DOHH2 (cell line): ENCODE measurements at regions not wholly inside any gene's neighbourhood (a gene's known extent, or its start where the extent isn't known, plus 50 kb on each side); places are given as distances from the start of the nearest gene placed in this dataset.

Experiments
- H3F3A ChIP-seq: fragments of 200-600 bp; sonication (generic), shearing (Covaris generic); 2 replicates; pipeline ENCODE4 v1.6.0; 2016; ENCODE audit warnings: antibody characterized with exemption, mild to moderate bottlenecking; ENCODE audit not compliant: control insufficient read depth, insufficient read depth
- H3K27ac ChIP-seq: fragments of 200-600 bp; sonication (generic); 2 replicates; pipeline ENCODE4 v1.5.1; 2014; ENCODE audit warnings: low read depth, mild to moderate bottlenecking, low read length, moderate library complexity
- H3K27me3 ChIP-seq: fragments of 200-600 bp; sonication (generic); 2 replicates; pipeline ENCODE4 v1.6.1; 2014; ENCODE audit warnings: mild to moderate bottlenecking, low read length, mixed read lengths; ENCODE audit not compliant: control insufficient read depth
- H3K36me3 ChIP-seq: fragments of 200-600 bp; sonication (generic); 2 replicates; pipeline ENCODE4 v1.6.1; 2014; ENCODE audit warnings: mild to moderate bottlenecking, low read length, moderate library complexity, mixed read lengths; ENCODE audit not compliant: control insufficient read depth
- H3K4me1 ChIP-seq: fragments of 200-600 bp; sonication (generic); 2 replicates; pipeline ENCODE4 v1.6.1; 2014; ENCODE audit warnings: mild to moderate bottlenecking, low read length, mixed read lengths; ENCODE audit not compliant: control insufficient read depth
- H3K4me2 ChIP-seq: fragments of 200-600 bp; sonication (generic); 2 replicates; pipeline ENCODE4 v1.6.0; 2014; ENCODE audit warnings: mild to moderate bottlenecking, low read length, moderate library complexity
- H3K4me3 ChIP-seq: fragments of 200-600 bp; sonication (generic); 2 replicates; pipeline ENCODE4 v1.5.1; 2014; ENCODE audit warnings: mild to moderate bottlenecking, low read length, mixed read lengths
- H3K79me2 ChIP-seq: fragments of 200-600 bp; sonication (generic); 2 replicates; pipeline ENCODE4 v1.6.1; 2014; ENCODE audit warnings: mild to moderate bottlenecking, low read length, mixed read lengths; ENCODE audit not compliant: control insufficient read depth
- H3K9me2 ChIP-seq: fragments of 200-600 bp; sonication (generic); replicated peaks from 2 replicates; pipeline ENCODE4 v1.6.1; 2014; ENCODE audit warnings: mild to moderate bottlenecking, low read length, mixed read lengths; ENCODE audit not compliant: control insufficient read depth
- H3K9me3 ChIP-seq: fragments of 200-600 bp; sonication (generic); 2 replicates; pipeline ENCODE4 v1.6.1; 2014; ENCODE audit warnings: antibody characterized with exemption, low read length, mixed read lengths; ENCODE audit not compliant: control insufficient read depth, insufficient read depth
- H4K20me1 ChIP-seq: fragments of 200-600 bp; sonication (generic); 2 replicates; pipeline ENCODE4 v1.6.0; 2014; ENCODE audit warnings: low read depth, mild to moderate bottlenecking, antibody characterized with exemption, low read length, moderate library complexity; ENCODE audit not compliant: control insufficient read depth, insufficient read depth
- CTCF ChIP-seq: fragments of 200-600 bp; sonication (generic); IDR thresholded peaks from one replicate; pipeline ENCODE4 v1.5.1; 2014; ENCODE audit warnings: antibody characterized with exemption, mild to moderate bottlenecking, low read depth, low read length; ENCODE audit not compliant: poor library complexity, severe bottlenecking
- EZH2phosphoT487 ChIP-seq: fragments of 200-600 bp; sonication (generic); IDR thresholded peaks from 2 replicates; pipeline ENCODE4 v1.6.1; 2017; ENCODE audit warnings: borderline replicate concordance, mild to moderate bottlenecking, antibody characterized with exemption, low read length, moderate library complexity, mixed read lengths

DNA sequence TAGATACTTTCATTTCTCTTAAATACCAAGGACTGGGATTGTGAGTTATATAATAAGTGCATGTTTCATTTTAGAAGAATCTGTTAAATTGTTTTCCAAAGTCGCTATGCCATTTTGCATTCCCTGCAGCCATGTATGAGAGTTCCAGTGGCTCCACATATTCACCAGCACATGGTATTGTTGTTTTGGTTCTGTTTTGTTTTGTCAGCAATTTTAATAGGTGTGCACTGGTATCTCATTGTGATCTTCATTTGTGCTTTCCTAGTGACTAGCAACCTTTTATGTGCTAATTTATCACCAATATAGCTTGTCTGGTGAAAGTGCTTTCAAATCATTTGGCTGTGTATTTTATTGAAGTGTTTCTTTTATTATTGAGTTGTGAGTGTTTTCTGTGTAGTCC is 278.9 kb downstream of the ZNF516 start:
- no peak overlapping the region for H3K27ac ChIP-seq
- TF ChIP-seq EZH2phosphoT487 = no peak
- H4K20me1 ChIP-seq = no peaks in the 10 kb centered on the region
- no peak overlapping the region for H3K4me2 ChIP-seq
- H3K4me1 ChIP-seq = no peaks in the 10 kb centered on the region
- H3K79me2 ChIP-seq = no peaks in the 10 kb centered on the region
- peaks cover 2% of the 10 kb centered on the region; the same call in 1 of the 2 replicates for H3K27me3 ChIP-seq
- H3K4me3 ChIP-seq = no peak overlapping the region
- no peaks in the 10 kb centered on the region for H3K9me3 ChIP-seq
- H3K9me2 ChIP-seq = no peaks in the 10 kb centered on the region
- H3K36me3 ChIP-seq = no peaks in the 10 kb centered on the region
- H3F3A ChIP-seq = no peaks in the 10 kb centered on the region

GRCh38 chr18:76213991-76214390 is 281.1 kb downstream of the ZNF516 start:
- TF ChIP-seq EZH2phosphoT487 = no peak
- TF ChIP-seq CTCF = no peak
- Histone ChIP-seq H3K4me2 (no peak overlapping the region), H3K36me3 (no peaks in the 10 kb centered on the region), H3K79me2 (no peaks in the 10 kb centered on the region), H3K27me3 (peaks cover 6% of the 10 kb centered on the region), H3K4me1 (no peaks in the 10 kb centered on the region), H3K27ac (no peak overlapping the region), H4K20me1 (no peaks in the 10 kb centered on the region), H3K9me3 (no peaks in the 10 kb centered on the region), H3K9me2 (no peaks in the 10 kb centered on the region), H3K4me3 (no peak overlapping the region), H3F3A (no peaks in the 10 kb centered on the region)

DNA sequence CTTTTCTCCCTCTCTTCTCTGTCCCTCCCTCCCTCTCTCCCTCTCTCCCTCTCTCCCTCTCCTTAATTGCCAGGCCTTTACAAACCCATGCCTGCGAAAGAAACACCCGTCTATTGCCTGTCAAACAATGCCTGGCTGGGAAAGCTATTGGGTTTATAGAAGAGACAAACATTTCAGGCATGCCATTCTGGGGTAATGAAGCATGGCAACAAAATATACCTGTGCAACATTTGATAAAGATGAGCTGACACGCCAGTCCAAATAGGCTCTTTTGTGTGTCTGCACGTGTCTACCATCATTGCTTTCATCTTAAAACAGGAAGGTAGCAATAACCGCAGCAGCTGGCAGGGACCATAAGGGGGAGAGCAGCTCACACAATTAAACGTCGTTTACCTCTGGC is 282.1 kb downstream of the ZNF516 start:
- no peak overlapping the region for H3K4me3 ChIP-seq

GRCh38 chr18:76209597-76209996 is 285.4 kb downstream of the ZNF516 start:
- H3K4me3 ChIP-seq = no peak overlapping the region
- no peaks in the 10 kb centered on the region for H3K36me3 ChIP-seq
- H3K4me1 ChIP-seq = no peaks in the 10 kb centered on the region
- TF ChIP-seq EZH2phosphoT487 (no peak), CTCF (no peak)
- H3K79me2 ChIP-seq = no peaks in the 10 kb centered on the region
- H3F3A ChIP-seq = no peaks in the 10 kb centered on the region
- no peaks in the 10 kb centered on the region for H3K9me2 ChIP-seq
- peaks cover 9% of the 10 kb centered on the region for H3K27me3 ChIP-seq
- H4K20me1 ChIP-seq = no peaks in the 10 kb centered on the region
- H3K4me2 ChIP-seq = no peak overlapping the region
- no peaks in the 10 kb centered on the region for H3K9me3 ChIP-seq
- H3K27ac ChIP-seq = no peak overlapping the region

More for the DNA sequence above, 282.1 kb downstream of the ZNF516 start:
- Histone ChIP-seq H3K4me2 (no peak overlapping the region), H3K9me2 (no peaks in the 10 kb centered on the region), H3F3A (no peaks in the 10 kb centered on the region), H3K27me3 (peaks cover 9% of the 10 kb centered on the region), H4K20me1 (no peaks in the 10 kb centered on the region), H3K4me1 (no peaks in the 10 kb centered on the region), H3K36me3 (no peaks in the 10 kb centered on the region), H3K27ac (no peak overlapping the region), H3K9me3 (no peaks in the 10 kb centered on the region), H3K79me2 (no peaks in the 10 kb centered on the region)
- TF ChIP-seq CTCF = no peak
